Neural progenitor cell (in vitro differentiated cells): ENCODE measurements at regions not wholly inside any gene's neighbourhood (a gene's known extent, or its start where the extent isn't known, plus 50 kb on each side); places are given as distances from the start of the nearest gene placed in this dataset.

Experiments
- DNase-seq: peaks from one replicate; pipeline ENCODE4 v3.0.0-alpha.2; 2016; ENCODE audit warnings: low spot score
- H2AFZ ChIP-seq: fragments of 200-600 bp; sonication (generic); replicated peaks from 2 replicates; pipeline ENCODE4 v1.6.1; 2016; ENCODE audit warnings: antibody characterized with exemption
- H3F3A ChIP-seq: fragments of 200-600 bp; sonication (generic); 2 replicates; pipeline ENCODE4 v1.6.1; 2016; ENCODE audit warnings: antibody characterized with exemption, low read depth
- H3K27ac ChIP-seq: fragments of 200-600 bp; sonication (generic); 2 replicates; pipeline ENCODE4 v1.5.1; 2016; ENCODE audit warnings: mild to moderate bottlenecking
- H3K27me3 ChIP-seq: fragments of 200-600 bp; sonication (generic); 2 replicates; pipeline ENCODE4 v1.6.1; 2016; ENCODE audit warnings: mild to moderate bottlenecking, moderate library complexity
- H3K36me3 ChIP-seq: fragments of 200-600 bp; sonication (generic); 2 replicates; pipeline ENCODE4 v1.5.1; 2016
- H3K4me1 ChIP-seq: fragments of 200-600 bp; sonication (generic); 2 replicates; pipeline ENCODE4 v1.6.1; 2016; ENCODE audit warnings: mixed run types
- H3K4me2 ChIP-seq: fragments of 200-600 bp; sonication (generic); 2 replicates; pipeline ENCODE4 v1.6.1; 2016
- H3K4me3 ChIP-seq: fragments of 200-600 bp; sonication (generic); 2 replicates; pipeline ENCODE4 v1.5.1; 2016
- H3K79me2 ChIP-seq: fragments of 200-600 bp; sonication (generic); 2 replicates; pipeline ENCODE4 v1.6.1; 2016; ENCODE audit warnings: low read depth
- H3K9ac ChIP-seq: fragments of 200-600 bp; sonication (generic); 2 replicates; pipeline ENCODE4 v1.6.1; 2016
- H3K9me3 ChIP-seq: fragments of 200-600 bp; sonication (generic); 2 replicates; pipeline ENCODE4 v1.5.1; 2016; ENCODE audit warnings: low read depth
- H4K20me1 ChIP-seq: fragments of 200-600 bp; sonication (generic); 2 replicates; pipeline ENCODE4 v1.6.1; 2016; ENCODE audit warnings: low read depth
- H3K27ac Mint-ChIP-seq: 3 replicates; pipeline ENCODE4 v1.8.0; 2021; ENCODE audit warnings: mixed read lengths
- H3K27me3 Mint-ChIP-seq: 2 replicates; pipeline ENCODE4 v1.8.0; 2022; ENCODE audit warnings: low read depth, mild to moderate bottlenecking, inconsistent platforms, moderate library complexity, mixed read lengths; ENCODE audit not compliant: insufficient read depth
- H3K36me3 Mint-ChIP-seq: 3 replicates; pipeline ENCODE4 v1.8.0; 2021; ENCODE audit warnings: mixed read lengths
- H3K4me1 Mint-ChIP-seq: 3 replicates; pipeline ENCODE4 v1.8.0; 2021; ENCODE audit warnings: mixed read lengths
- H3K4me3 Mint-ChIP-seq: 3 replicates; pipeline ENCODE4 v1.8.0; 2021; ENCODE audit warnings: mild to moderate bottlenecking, moderate library complexity, mixed read lengths
- H3K9me3 Mint-ChIP-seq: 3 replicates; pipeline ENCODE4 v1.8.0; 2020; ENCODE audit warnings: mixed read lengths
- CTCF ChIP-seq: fragments of 200-600 bp; sonication (generic); IDR thresholded peaks from 2 replicates; pipeline ENCODE4 v1.5.1; 2017; ENCODE audit warnings: antibody characterized with exemption, mild to moderate bottlenecking
- EZH2 ChIP-seq: fragments of 200-600 bp; sonication (generic); IDR thresholded peaks from 2 replicates; pipeline ENCODE4 v1.6.1; 2017; ENCODE audit warnings: antibody characterized with exemption, mild to moderate bottlenecking, moderate library complexity
- EZH2phosphoT487 ChIP-seq: fragments of 200-600 bp; sonication (generic); IDR thresholded peaks from 2 replicates; pipeline ENCODE4 v1.6.1; 2017; ENCODE audit warnings: antibody characterized with exemption

GRCh38 chr5:103362211-103362610 lies 103.6 kb downstream of the MACIR start:
- Histone ChIP-seq H3K27ac (no peak overlapping the region), H3K27me3 (peaks cover under 1% of the 10 kb centered on the region), H3K9me3 (no peaks in the 10 kb centered on the region), H3K4me3 (no peak overlapping the region), H3K36me3 (no peaks in the 10 kb centered on the region), H3K4me2 (no peak overlapping the region), H3K9ac (no peak overlapping the region), H2AFZ (no peak overlapping the region), H3K4me1 (no peaks in the 10 kb centered on the region), H4K20me1 (no peaks in the 10 kb centered on the region), H3K79me2 (no peaks in the 10 kb centered on the region), H3F3A (no peaks in the 10 kb centered on the region)
- Mint-ChIP-seq H3K4me1 (no peaks in the 10 kb centered on the region), H3K27me3 (peaks cover 4% of the 10 kb centered on the region), H3K36me3 (no peaks in the 10 kb centered on the region), H3K9me3 (no peaks in the 10 kb centered on the region), H3K4me3 (no peak overlapping the region), H3K27ac (no peak overlapping the region)
- TF ChIP-seq EZH2 (no peak), CTCF (no peak), EZH2phosphoT487 (no peak)
- DNase-seq: no peak

GRCh38 chr5:103360475-103360874 lies 101.9 kb downstream of the MACIR start:
- peaks cover 4% of the 10 kb centered on the region for H3K27me3 Mint-ChIP-seq
- Histone ChIP-seq H3K4me2 (no peak overlapping the region), H4K20me1 (no peaks in the 10 kb centered on the region), H3K4me3 (no peak overlapping the region), H3K27me3 (no peaks in the 10 kb centered on the region), H3K79me2 (no peaks in the 10 kb centered on the region), H3K27ac (no peak overlapping the region), H3K9me3 (no peaks in the 10 kb centered on the region), H3F3A (no peaks in the 10 kb centered on the region), H2AFZ (no peak overlapping the region), H3K36me3 (no peaks in the 10 kb centered on the region), H3K9ac (no peak overlapping the region), H3K4me1 (no peaks in the 10 kb centered on the region)
- no peak overlapping the region for H3K4me3 Mint-ChIP-seq
- no peaks in the 10 kb centered on the region for H3K36me3 Mint-ChIP-seq
- no peak overlapping the region for H3K27ac Mint-ChIP-seq
- no peaks in the 10 kb centered on the region for H3K9me3 Mint-ChIP-seq
- TF ChIP-seq CTCF (no peak), EZH2phosphoT487 (no peak), EZH2 (no peak)
- no peaks in the 10 kb centered on the region for H3K4me1 Mint-ChIP-seq
- DNase-seq: no peak

GRCh38 chr5:103358305-103358995 lies 99.9 kb downstream of the MACIR start:
- Histone ChIP-seq H3K27me3 (no peaks in the 10 kb centered on the region), H4K20me1 (no peaks in the 10 kb centered on the region), H3K9ac (no peak overlapping the region), H2AFZ (no peak overlapping the region), H3K79me2 (no peaks in the 10 kb centered on the region), H3K4me3 (no peak overlapping the region), H3K36me3 (no peaks in the 10 kb centered on the region), H3K4me2 (no peak overlapping the region), H3K9me3 (no peaks in the 10 kb centered on the region), H3K4me1 (no peaks in the 10 kb centered on the region), H3F3A (no peaks in the 10 kb centered on the region), H3K27ac (no peak overlapping the region)
- Mint-ChIP-seq H3K27ac (no peak overlapping the region), H3K4me1 (no peaks in the 10 kb centered on the region), H3K36me3 (no peaks in the 10 kb centered on the region), H3K27me3 (peaks cover 4% of the 10 kb centered on the region), H3K4me3 (no peak overlapping the region), H3K9me3 (no peaks in the 10 kb centered on the region)
- no peak for TF ChIP-seq CTCF
- TF ChIP-seq EZH2phosphoT487: no peak
- DNase-seq: no peak
